ENCODE measurements at regions not wholly inside any gene's neighbourhood (a gene's known extent, or its start where the extent isn't known, plus 50 kb on each side); places are given as distances from the start of the nearest gene placed in this dataset.

DNA sequence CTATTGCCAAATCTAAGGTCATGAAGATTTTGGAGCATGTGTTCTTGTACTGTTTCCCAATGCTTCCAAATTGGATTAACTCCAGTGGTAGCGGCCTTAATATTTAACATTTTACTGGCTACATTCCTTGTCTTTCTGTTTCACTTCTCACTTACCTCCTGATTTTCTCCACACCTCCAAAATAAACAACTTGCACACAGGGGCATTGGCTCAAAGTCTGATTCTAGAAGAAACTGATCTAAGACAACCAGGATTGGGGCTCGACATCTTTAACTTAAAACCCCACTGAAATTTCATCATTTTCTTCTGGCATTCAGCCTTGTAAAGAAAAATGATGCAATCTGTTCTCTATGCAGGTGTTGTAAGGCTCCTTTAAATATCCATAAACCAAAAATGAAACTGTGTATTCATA, 557.9 kb upstream of the ID4 start:
- Mint-ChIP-seq H3K27ac (no peak overlapping the region), H3K36me3 (ENCODE audit: low read depth) (no peaks in the 10 kb centered on the region), H3K4me3 (no peak overlapping the region), H3K4me1 (ENCODE audit: low read depth) (no peaks in the 10 kb centered on the region), H3K27me3 (no peaks in the 10 kb centered on the region), H3K9me3 (peaks cover 6% of the 10 kb centered on the region)
- no peak for DNase-seq

DNA sequence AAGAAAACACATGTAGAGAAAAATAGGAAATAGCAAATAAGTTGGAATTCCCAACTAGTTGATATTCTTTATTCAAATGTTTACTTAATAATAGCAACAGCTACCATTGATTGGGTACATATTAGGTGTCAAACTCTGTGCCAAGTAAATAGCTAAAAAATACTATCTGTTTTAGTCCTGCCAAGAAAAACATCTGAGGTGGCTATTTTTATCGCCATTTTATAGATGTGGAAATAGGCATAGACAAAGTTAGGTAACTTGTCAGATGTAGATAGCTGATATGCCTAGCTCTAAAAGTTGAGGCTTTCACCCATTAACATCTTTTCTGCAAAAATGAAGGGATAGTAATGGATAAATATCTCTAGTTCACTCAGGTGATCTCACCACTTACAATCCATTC, 549.2 kb upstream of the ID4 start:
- no peaks in the 10 kb centered on the region for H3K4me1 Mint-ChIP-seq (ENCODE audit: low read depth)
- no peak overlapping the region for H3K4me3 Mint-ChIP-seq
- no peak for DNase-seq
- H3K36me3 Mint-ChIP-seq (ENCODE audit: low read depth): no peaks in the 10 kb centered on the region
- H3K27ac Mint-ChIP-seq: no peak overlapping the region
- H3K27me3 Mint-ChIP-seq: no peaks in the 10 kb centered on the region
- no peaks in the 10 kb centered on the region for H3K9me3 Mint-ChIP-seq

DNA sequence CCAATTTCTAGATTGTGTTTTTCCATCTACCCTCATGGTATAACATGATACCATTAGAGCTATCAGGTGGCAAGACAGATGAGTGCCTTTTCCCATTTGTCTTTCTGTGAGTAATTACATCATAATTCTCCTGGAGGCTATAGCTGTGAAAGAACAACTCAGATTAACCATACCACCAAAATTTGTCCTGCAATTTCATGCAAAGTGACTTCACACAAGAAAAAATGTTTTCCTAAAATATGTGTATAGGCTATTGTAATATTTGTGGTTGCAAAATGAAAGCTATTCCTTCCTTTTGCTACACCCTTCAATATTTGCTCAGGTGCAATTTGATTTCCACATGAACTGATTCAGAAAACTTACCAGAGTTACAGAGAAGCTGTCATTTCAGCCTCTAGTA, 547.7 kb upstream of the ID4 start:
- DNase-seq: no peak
- no peak overlapping the region for H3K4me3 Mint-ChIP-seq
- H3K27me3 Mint-ChIP-seq: no peaks in the 10 kb centered on the region
- no peaks in the 10 kb centered on the region for H3K9me3 Mint-ChIP-seq
- H3K27ac Mint-ChIP-seq: no peak overlapping the region
- H3K36me3 Mint-ChIP-seq (ENCODE audit: low read depth): no peaks in the 10 kb centered on the region
- H3K4me1 Mint-ChIP-seq (ENCODE audit: low read depth): no peaks in the 10 kb centered on the region

DNA sequence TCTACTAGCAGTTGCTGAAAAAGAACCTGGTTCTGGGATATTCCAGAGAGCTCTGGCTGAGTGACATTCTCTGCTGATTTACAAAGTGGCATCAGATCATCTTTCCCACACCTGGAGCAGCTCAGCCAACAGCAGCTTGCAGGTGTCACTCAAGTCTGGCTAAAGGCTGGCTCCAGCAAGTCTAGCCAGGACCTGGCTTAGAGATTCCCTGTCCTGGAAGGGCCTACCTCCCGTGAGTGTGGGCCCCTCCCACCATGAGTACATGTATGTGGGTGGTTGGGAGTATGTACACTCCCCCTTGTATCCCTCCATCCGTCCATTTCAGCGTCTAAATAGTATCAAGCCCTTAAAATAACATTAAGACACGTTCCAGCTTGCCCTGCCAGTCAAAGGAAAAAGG, 539.3 kb upstream of the ID4 start:
- Mint-ChIP-seq H3K27ac (no peak overlapping the region), H3K9me3 (no peaks in the 10 kb centered on the region), H3K27me3 (no peaks in the 10 kb centered on the region), H3K36me3 (ENCODE audit: low read depth) (no peaks in the 10 kb centered on the region), H3K4me3 (no peak overlapping the region), H3K4me1 (ENCODE audit: low read depth) (no peaks in the 10 kb centered on the region)
- no peak for DNase-seq

DNA sequence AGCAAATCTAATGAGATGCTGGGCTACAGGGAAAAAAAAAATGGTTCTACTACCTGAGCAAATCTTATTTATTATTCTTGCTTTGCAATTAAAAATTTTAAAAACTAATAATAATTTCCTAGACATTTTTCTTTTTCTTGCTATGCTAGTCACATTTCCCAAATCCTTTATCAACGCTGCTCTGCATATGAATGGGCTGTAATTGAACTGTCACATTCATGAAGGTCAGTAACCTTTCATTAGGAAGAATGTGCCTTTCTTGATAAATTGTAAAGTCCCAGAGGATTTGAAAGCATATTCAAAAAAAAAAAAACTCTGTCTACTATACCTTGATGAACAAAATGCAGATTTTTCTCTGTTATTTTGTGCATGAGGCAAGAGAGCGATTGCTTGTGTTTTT, 538.7 kb upstream of the ID4 start:
- H3K27me3 Mint-ChIP-seq: no peaks in the 10 kb centered on the region
- no peak for DNase-seq
- no peaks in the 10 kb centered on the region for H3K4me1 Mint-ChIP-seq (ENCODE audit: low read depth)
- no peaks in the 10 kb centered on the region for H3K9me3 Mint-ChIP-seq
- H3K36me3 Mint-ChIP-seq (ENCODE audit: low read depth): no peaks in the 10 kb centered on the region
- H3K27ac Mint-ChIP-seq: no peak overlapping the region
- H3K4me3 Mint-ChIP-seq: no peak overlapping the region

DNA sequence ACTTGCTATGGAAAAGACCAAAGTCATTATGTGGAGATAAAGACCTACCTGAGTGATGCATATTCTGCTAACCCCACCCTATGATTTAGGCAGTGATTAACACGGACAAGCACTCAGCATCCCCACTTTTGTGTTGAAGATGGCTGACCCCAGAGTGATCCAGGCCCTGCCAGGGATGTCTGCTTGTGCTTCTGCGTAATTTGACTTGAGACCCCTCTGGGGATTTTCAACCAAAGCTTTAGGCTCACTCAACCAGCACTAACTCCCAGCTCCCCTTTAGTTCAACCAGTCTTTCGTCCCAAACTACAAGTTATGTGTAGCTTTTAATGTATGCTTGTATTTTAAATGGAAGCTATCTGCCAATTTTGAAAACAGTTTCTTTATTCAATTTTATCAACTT, 538.0 kb upstream of the ID4 start:
- DNase-seq: no peak
- no peaks in the 10 kb centered on the region for H3K36me3 Mint-ChIP-seq (ENCODE audit: low read depth)
- H3K4me1 Mint-ChIP-seq (ENCODE audit: low read depth): no peaks in the 10 kb centered on the region
- no peak overlapping the region for H3K4me3 Mint-ChIP-seq
- no peaks in the 10 kb centered on the region for H3K9me3 Mint-ChIP-seq
- H3K27me3 Mint-ChIP-seq: no peaks in the 10 kb centered on the region
- H3K27ac Mint-ChIP-seq: no peak overlapping the region

DNA sequence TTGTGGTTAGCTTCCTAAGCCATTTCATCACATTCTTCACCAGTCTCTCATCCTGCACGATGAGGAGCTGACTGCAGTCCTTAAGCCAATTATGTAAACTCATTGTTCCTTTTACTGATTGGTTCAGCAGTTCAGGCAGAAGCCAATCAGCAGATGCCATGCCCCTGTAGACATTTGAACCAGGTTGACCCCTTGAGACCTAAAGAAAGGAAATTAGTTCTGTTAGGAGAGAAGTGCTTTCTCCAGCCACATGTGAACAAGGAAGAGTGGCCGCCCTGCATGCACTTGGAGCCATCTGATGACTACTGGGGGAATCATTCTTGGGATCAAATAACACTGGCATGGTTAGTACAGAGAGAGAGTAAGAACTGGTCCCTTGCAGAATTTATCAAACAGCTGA, 535.2 kb upstream of the ID4 start:
- Mint-ChIP-seq H3K9me3 (no peaks in the 10 kb centered on the region), H3K4me1 (ENCODE audit: low read depth) (no peaks in the 10 kb centered on the region), H3K4me3 (no peak overlapping the region), H3K27me3 (no peaks in the 10 kb centered on the region), H3K27ac (no peak overlapping the region), H3K36me3 (ENCODE audit: low read depth) (no peaks in the 10 kb centered on the region)
- no peak for DNase-seq

DNA sequence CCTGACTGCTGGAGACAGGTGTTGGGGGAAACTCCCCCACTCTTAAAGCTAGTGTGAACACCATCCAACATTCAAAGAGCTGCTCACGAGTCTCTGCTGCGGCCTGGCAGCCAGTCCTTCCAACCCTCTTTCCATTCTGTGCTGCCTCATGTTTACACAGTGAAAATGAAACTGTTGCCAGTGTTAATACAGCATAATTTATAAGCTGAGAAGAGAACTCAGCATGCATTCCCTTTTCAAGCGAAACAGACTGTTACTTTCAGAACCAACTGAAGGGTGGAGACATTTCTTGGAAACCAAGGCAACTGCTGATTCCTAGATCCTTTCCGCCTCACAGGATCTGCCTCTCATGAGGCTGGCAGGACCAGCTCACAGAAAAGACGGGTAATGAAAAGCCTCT, 533.8 kb upstream of the ID4 start:
- H3K4me3 Mint-ChIP-seq: no peak overlapping the region
- no peaks in the 10 kb centered on the region for H3K9me3 Mint-ChIP-seq
- no peaks in the 10 kb centered on the region for H3K27me3 Mint-ChIP-seq
- H3K4me1 Mint-ChIP-seq (ENCODE audit: low read depth): no peaks in the 10 kb centered on the region
- DNase-seq: no peak
- no peaks in the 10 kb centered on the region for H3K36me3 Mint-ChIP-seq (ENCODE audit: low read depth)
- no peak overlapping the region for H3K27ac Mint-ChIP-seq

DNA sequence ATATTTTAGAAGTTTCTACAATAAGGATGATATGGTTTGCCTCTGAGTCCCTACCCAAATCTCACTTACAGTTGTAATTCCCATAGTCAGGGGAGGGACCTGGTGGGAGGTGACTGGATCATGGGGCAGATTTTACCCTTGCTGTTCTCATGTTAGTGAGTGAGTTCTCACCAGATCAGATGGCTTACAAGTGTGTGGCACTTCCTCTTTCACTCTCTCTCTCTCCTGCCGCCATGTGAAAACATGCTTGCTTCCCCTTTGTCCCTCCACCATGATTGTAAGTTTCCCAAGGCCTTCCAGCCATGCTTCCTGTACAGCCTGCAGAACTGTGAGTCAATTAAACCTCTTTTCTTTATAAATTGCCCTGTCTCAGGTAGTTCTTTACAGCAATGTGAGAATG, 527.5 kb upstream of the ID4 start:
- H3K36me3 Mint-ChIP-seq (ENCODE audit: low read depth): no peaks in the 10 kb centered on the region
- peaks cover 19% of the 10 kb centered on the region for H3K9me3 Mint-ChIP-seq
- no peaks in the 10 kb centered on the region for H3K4me1 Mint-ChIP-seq (ENCODE audit: low read depth)
- H3K4me3 Mint-ChIP-seq: no peak overlapping the region
- no peak for DNase-seq
- no peak overlapping the region for H3K27ac Mint-ChIP-seq
- H3K27me3 Mint-ChIP-seq: no peaks in the 10 kb centered on the region

DNA sequence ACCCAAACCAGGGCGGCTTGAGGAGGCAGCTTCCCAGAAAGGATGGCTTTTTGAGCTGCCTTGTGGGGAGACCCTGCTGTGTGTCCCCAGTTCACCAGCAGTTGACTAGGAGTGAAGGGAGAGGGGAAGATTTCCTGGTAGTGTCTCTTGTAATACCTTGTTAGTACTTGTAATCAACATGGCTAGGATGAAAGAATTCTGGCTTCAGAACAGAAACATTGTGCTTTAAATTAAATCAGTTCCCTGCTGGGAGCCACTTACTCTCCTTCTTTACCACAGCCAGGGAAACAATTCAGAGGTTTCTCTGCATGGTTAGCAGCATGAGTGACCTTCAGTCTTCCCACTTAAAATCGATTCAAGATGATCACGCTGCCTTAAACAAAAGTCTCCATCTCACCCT, 525.4 kb upstream of the ID4 start:
- no peak overlapping the region for H3K4me3 Mint-ChIP-seq

DNA sequence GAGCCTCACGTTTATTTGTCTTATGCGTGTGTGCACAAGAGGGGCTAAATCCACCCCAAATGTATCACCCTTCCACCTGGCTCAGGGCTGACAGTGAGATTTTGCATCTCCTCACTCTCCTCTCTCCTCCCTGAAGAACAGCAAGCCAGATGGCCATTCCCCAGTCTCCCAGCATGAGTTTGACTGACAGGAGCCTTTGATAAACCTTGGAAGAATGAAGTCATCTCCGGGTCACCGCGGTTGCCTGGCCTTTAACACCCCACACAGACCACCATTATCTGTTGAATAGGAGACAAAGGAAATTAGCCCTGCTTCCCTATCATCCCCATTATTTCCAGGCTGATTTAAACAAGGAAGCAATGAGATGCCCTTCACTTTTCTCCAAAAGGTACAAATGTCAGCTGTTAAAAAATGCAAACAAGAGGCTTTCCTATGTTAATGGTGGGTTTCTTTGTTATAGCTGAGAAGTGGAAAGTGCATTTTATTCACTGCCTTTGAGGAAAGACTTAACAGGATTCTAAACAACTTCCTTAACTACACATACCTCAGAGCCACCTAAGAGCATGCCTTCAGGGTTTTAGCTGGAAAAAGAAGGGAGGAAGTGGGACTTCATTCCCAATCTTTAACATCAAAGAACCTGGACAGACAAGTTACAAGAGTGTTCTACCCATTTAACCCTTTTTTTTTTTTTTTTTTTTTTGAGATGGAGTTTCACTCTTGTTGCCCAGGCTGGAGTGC, 524.8 kb upstream of the ID4 start:
- DNase-seq: no peak
- Mint-ChIP-seq H3K27me3 (no peaks in the 10 kb centered on the region), H3K36me3 (ENCODE audit: low read depth) (no peaks in the 10 kb centered on the region), H3K4me3 (no peak overlapping the region), H3K4me1 (ENCODE audit: low read depth) (no peaks in the 10 kb centered on the region), H3K27ac (no peak overlapping the region), H3K9me3 (peaks cover 26% of the 10 kb centered on the region)

More for the DNA sequence above, 525.4 kb upstream of the ID4 start:
- H3K4me1 Mint-ChIP-seq (ENCODE audit: low read depth): no peaks in the 10 kb centered on the region
- no peak overlapping the region for H3K27ac Mint-ChIP-seq
- no peak for DNase-seq
- no peaks in the 10 kb centered on the region for H3K27me3 Mint-ChIP-seq
- no peaks in the 10 kb centered on the region for H3K36me3 Mint-ChIP-seq (ENCODE audit: low read depth)
- peaks cover 26% of the 10 kb centered on the region for H3K9me3 Mint-ChIP-seq

DNA sequence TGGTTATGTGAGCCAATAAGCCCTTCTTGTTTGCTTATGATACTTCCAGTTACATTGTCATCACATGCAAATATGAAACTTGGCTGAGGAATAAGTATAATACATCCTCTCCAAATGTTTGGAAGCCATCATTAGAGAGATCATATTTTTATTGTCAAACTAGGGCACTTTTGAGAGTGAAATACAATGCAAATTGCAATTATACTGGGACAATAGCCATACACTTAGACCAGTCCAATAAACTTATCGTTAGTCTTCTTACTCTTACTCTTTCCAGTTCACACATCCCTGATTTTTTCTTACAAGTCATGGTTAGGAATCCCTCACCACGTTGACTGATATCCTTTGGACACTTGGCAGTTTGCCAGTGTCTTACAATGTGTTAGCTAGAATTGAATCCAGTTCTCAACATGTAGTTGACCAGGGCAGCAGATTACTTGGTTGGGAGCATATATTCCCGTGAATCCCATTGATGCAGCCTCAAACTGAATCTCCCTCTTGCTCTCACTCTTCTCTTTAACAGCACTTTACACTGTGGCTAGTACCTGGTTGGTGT, 519.7 kb upstream of the ID4 start:
- Mint-ChIP-seq H3K36me3 (ENCODE audit: low read depth) (no peaks in the 10 kb centered on the region), H3K4me3 (no peak overlapping the region), H3K9me3 (peaks cover 14% of the 10 kb centered on the region), H3K27ac (no peak overlapping the region), H3K4me1 (ENCODE audit: low read depth) (no peaks in the 10 kb centered on the region), H3K27me3 (no peaks in the 10 kb centered on the region)
- DNase-seq: no peak

DNA sequence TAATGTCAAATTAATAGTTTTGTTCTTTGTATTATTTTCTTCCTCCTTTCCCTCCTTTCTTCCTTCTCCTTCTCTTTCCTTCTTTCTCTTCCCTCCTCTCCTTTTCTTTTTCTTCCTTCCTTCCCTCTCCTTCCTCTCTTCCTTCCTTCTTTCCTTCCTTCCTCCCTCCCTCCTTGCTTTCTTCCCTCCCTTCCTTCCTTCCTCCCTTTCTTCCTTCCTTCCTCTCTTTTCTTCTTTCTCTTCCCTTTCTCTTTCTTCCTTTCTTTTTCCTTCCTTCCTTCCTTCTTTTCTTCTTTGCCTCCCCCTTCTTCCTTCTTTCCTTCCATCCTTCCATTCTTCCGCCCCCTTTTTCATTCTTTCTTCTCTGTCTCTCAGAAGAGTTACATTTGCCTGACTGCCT, 518.2 kb upstream of the ID4 start:
- DNase-seq: no peak
- no peaks in the 10 kb centered on the region for H3K27me3 Mint-ChIP-seq
- H3K4me1 Mint-ChIP-seq (ENCODE audit: low read depth): no peaks in the 10 kb centered on the region
- H3K27ac Mint-ChIP-seq: no peak overlapping the region
- H3K9me3 Mint-ChIP-seq: peaks cover 11% of the 10 kb centered on the region
- H3K36me3 Mint-ChIP-seq (ENCODE audit: low read depth): no peaks in the 10 kb centered on the region
- H3K4me3 Mint-ChIP-seq: no peak overlapping the region

DNA sequence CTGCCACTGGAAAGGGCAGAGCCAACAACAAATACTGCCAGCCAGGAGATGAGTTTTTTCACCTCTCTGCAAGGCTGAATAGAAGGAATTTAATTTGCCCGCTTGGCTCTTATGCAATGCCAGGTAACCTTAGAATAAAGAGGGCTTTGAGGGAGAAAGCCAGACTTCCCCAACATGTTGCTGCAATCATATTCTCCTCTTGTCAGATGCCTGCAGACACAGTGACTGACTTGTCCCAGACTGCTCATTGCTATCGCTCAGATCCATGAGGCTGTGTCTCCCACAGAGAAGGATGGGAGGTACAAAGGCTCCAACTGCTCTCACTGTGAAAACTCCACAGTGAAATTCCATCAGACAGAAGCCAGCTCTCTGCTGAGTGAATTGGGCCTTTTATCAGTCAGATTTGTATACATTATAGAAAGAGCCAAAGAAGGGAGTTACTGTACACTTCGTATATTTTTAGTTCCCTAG, 517.0 kb upstream of the ID4 start:
- no peak overlapping the region for H3K4me3 Mint-ChIP-seq
- H3K27me3 Mint-ChIP-seq: no peaks in the 10 kb centered on the region
- H3K36me3 Mint-ChIP-seq (ENCODE audit: low read depth): no peaks in the 10 kb centered on the region
- peaks cover 7% of the 10 kb centered on the region for H3K9me3 Mint-ChIP-seq
- no peak for DNase-seq
- H3K4me1 Mint-ChIP-seq (ENCODE audit: low read depth): no peaks in the 10 kb centered on the region
- no peak overlapping the region for H3K27ac Mint-ChIP-seq

DNA sequence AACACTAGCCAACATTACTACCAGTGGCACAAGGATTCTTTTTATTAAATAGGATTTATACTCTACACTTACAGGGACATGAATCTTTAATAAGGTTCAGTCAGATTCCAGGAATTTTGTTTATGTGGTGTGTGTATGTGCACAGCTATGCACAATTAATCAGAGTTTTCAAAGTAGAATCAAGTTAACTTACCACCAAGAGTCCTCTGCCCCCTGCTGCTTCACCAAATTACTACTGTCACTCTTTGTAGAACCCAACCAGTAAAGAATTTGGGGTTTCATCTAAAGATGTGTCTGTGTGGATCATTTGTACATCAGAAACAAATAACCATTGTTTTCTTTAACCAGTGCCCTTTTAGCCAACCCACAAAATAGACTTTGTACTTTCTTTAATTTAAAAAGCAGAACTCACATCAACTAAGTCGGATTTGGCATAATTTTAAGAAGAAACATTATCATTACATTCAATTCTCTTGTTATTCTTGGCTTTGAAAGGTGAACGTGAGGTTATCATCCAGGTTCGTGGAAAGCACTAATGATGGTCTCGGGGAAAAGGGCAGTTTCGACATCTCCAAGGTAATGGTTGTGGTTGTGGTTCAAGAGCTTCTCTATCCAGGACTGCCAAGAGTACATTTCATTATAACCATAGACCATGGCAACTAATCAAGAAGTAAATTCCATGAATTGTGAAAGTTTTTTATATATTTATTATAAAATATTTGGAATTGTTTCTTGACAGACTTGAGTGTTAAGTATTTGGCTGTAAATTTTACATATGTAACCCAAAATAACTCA, 514.3 kb upstream of the ID4 start:
- DNase-seq: no peak
- peaks cover 4% of the 10 kb centered on the region for H3K9me3 Mint-ChIP-seq
- no peak overlapping the region for H3K4me3 Mint-ChIP-seq
- H3K36me3 Mint-ChIP-seq (ENCODE audit: low read depth): no peaks in the 10 kb centered on the region
- H3K27me3 Mint-ChIP-seq: no peaks in the 10 kb centered on the region
- no peak overlapping the region for H3K27ac Mint-ChIP-seq
- H3K4me1 Mint-ChIP-seq (ENCODE audit: low read depth): no peaks in the 10 kb centered on the region
